ENCODE measurements at regions not wholly inside any gene's neighbourhood (a gene's known extent, or its start where the extent isn't known, plus 50 kb on each side); places are given as distances from the start of the nearest gene placed in this dataset.

DNA sequence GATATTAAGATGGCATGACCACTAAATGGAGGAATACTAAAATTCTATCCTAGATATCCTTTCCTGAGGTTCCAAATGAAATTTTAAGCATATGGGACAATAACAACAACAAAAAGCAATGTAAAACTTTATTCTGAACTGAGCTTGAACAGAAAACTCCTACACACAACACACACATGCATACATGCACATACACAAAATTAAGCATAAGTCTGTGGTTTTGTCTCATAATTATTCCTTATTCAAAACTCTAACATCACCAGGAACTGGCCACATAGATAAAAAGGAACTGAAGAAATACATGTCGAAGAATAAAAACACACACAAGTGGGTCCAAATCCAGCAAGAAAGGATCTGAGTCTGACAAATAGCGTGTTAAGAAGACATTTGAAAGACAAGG is 168.0 kb downstream of the COX18 start:
- H3K4me2 ChIP-seq (ENCODE audit: low read length) = no peak overlapping the region

DNA sequence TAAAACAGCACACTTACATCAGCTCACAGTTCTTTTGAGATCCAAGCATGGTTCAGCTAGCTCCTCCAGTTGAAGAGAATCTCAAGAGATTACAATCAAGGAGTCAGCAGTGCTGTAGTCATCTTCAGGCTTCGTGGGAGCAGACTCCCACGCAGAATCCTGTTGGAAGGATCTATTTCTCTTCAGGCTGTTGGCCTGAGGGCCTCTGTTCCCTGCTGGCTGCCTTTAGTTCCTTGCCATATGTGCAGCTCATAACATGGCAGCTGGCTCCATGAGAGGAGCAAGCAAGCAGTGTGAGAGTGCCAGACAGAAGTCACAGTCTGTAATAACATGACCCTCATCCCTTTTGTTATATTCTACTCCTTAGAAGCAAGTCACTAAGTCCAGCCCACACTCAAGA is 168.6 kb downstream of the COX18 start:
- H3K79me2 ChIP-seq (ENCODE audit: control insufficient read depth, low read length) = no peaks in the 10 kb centered on the region
- no peaks in the 10 kb centered on the region for H3F3A ChIP-seq (ENCODE audit: control insufficient read depth, insufficient read depth)
- no peaks in the 10 kb centered on the region for H3K9me3 ChIP-seq (ENCODE audit: control insufficient read depth, insufficient read depth, low read length)
- H3K27ac ChIP-seq (ENCODE audit: low read depth, low read length) = no peak overlapping the region
- H3K36me3 ChIP-seq (ENCODE audit: control insufficient read depth, low read length) = no peaks in the 10 kb centered on the region
- H3K4me2 ChIP-seq (ENCODE audit: low read length) = no peak overlapping the region
- no peaks in the 10 kb centered on the region for H3K9me2 ChIP-seq (replicated peaks; ENCODE audit: control insufficient read depth, low read length)
- no peaks in the 10 kb centered on the region for H3K4me1 ChIP-seq (ENCODE audit: control insufficient read depth, low read length)
- H4K20me1 ChIP-seq (ENCODE audit: control insufficient read depth, insufficient read depth, low read depth, low read length) = no peaks in the 10 kb centered on the region
- TF ChIP-seq, protein P1, sequence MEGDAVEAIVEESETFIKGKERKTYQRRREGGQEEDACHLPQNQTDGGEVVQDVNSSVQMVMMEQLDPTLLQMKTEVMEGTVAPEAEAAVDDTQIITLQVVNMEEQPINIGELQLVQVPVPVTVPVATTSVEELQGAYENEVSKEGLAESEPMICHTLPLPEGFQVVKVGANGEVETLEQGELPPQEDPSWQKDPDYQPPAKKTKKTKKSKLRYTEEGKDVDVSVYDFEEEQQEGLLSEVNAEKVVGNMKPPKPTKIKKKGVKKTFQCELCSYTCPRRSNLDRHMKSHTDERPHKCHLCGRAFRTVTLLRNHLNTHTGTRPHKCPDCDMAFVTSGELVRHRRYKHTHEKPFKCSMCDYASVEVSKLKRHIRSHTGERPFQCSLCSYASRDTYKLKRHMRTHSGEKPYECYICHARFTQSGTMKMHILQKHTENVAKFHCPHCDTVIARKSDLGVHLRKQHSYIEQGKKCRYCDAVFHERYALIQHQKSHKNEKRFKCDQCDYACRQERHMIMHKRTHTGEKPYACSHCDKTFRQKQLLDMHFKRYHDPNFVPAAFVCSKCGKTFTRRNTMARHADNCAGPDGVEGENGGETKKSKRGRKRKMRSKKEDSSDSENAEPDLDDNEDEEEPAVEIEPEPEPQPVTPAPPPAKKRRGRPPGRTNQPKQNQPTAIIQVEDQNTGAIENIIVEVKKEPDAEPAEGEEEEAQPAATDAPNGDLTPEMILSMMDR (IDR thresholded peaks at IDR 0.05; ENCODE audit: low read depth, low read length, poor library complexity, severe bottlenecking) = no peak
- no peak for TF ChIP-seq EZH2phosphoT487 (IDR thresholded peaks at IDR 0.05; ENCODE audit: borderline replicate concordance, low read length)
- H3K27me3 ChIP-seq (ENCODE audit: control insufficient read depth, low read length) = no peaks in the 10 kb centered on the region
- no peak overlapping the region for H3K4me3 ChIP-seq (ENCODE audit: low read length)

More for the DNA sequence above, 168.0 kb downstream of the COX18 start:
- Histone ChIP-seq H3K4me1 (ENCODE audit: control insufficient read depth, low read length) (no peaks in the 10 kb centered on the region), H3K9me2 (replicated peaks; ENCODE audit: control insufficient read depth, low read length) (no peaks in the 10 kb centered on the region), H4K20me1 (ENCODE audit: control insufficient read depth, insufficient read depth, low read depth, low read length) (no peaks in the 10 kb centered on the region), H3K27me3 (ENCODE audit: control insufficient read depth, low read length) (no peaks in the 10 kb centered on the region), H3K79me2 (ENCODE audit: control insufficient read depth, low read length) (no peaks in the 10 kb centered on the region), H3K4me3 (ENCODE audit: low read length) (no peak overlapping the region), H3K27ac (ENCODE audit: low read depth, low read length) (no peak overlapping the region), H3K9me3 (ENCODE audit: control insufficient read depth, insufficient read depth, low read length) (no peaks in the 10 kb centered on the region), H3K36me3 (ENCODE audit: control insufficient read depth, low read length) (no peaks in the 10 kb centered on the region), H3F3A (ENCODE audit: control insufficient read depth, insufficient read depth) (no peaks in the 10 kb centered on the region)
- TF ChIP-seq, protein P1 (IDR thresholded peaks at IDR 0.05; ENCODE audit: low read depth, low read length, poor library complexity, severe bottlenecking) = no peak
- no peak for TF ChIP-seq EZH2phosphoT487 (IDR thresholded peaks at IDR 0.05; ENCODE audit: borderline replicate concordance, low read length)

DNA sequence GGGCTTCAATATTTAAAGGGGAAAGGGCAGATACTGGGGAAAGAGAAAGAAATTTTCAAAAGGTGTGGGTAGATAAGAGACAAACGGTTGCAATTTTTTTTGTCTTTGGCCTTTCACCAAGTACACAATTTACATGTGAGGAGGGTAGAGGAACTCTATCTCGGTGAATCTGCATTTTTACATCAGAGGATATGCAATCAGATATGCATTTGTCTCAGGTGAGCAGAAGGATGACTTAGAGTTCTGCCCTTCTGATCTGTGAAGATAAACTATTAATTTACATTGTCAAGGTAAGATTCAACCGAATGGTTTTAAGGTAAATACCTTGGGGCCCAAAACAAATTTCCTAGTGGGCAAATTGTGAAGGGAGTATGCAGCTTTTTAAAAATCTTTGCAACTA is 169.9 kb downstream of the COX18 start:
- TF ChIP-seq, protein P1 (IDR thresholded peaks at IDR 0.05; ENCODE audit: low read depth, low read length, poor library complexity, severe bottlenecking) = no peak
- TF ChIP-seq EZH2phosphoT487 (IDR thresholded peaks at IDR 0.05; ENCODE audit: borderline replicate concordance, low read length) = no peak
- no peaks in the 10 kb centered on the region for H3K79me2 ChIP-seq (ENCODE audit: control insufficient read depth, low read length)
- no peaks in the 10 kb centered on the region for H3K9me3 ChIP-seq (ENCODE audit: control insufficient read depth, insufficient read depth, low read length)
- no peak overlapping the region for H3K4me2 ChIP-seq (ENCODE audit: low read length)
- no peaks in the 10 kb centered on the region for H3K4me1 ChIP-seq (ENCODE audit: control insufficient read depth, low read length)
- H3F3A ChIP-seq (ENCODE audit: control insufficient read depth, insufficient read depth) = no peaks in the 10 kb centered on the region
- no peaks in the 10 kb centered on the region for H3K9me2 ChIP-seq (replicated peaks; ENCODE audit: control insufficient read depth, low read length)
- no peaks in the 10 kb centered on the region for H4K20me1 ChIP-seq (ENCODE audit: control insufficient read depth, insufficient read depth, low read depth, low read length)
- H3K4me3 ChIP-seq (ENCODE audit: low read length) = no peak overlapping the region
- no peak overlapping the region for H3K27ac ChIP-seq (ENCODE audit: low read depth, low read length)
- H3K36me3 ChIP-seq (ENCODE audit: control insufficient read depth, low read length) = no peaks in the 10 kb centered on the region
- H3K27me3 ChIP-seq (ENCODE audit: control insufficient read depth, low read length) = no peaks in the 10 kb centered on the region

DNA sequence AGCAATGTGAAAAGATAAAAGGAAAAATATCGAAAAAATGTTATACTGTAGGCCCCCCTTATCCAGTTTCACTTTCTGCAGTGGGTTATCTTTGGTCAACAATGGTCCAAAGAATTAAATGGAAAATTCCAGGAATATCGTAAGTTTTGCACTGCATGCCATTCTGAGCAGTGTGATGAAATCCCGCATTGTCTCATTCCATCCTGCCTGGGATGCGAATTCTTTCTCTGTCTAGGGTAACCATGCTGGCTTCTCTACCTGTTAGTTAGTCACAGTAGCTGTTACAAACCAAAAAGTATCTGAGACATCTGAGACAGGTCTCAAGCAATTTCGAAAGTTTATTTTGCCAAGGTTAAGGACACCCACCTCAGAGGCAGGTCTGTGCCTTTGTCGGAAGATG is 170.3 kb downstream of the COX18 start:
- Histone ChIP-seq H3K79me2 (ENCODE audit: control insufficient read depth, low read length) (no peaks in the 10 kb centered on the region), H3K9me3 (ENCODE audit: control insufficient read depth, insufficient read depth, low read length) (no peaks in the 10 kb centered on the region), H3K27me3 (ENCODE audit: control insufficient read depth, low read length) (no peaks in the 10 kb centered on the region), H3K9me2 (replicated peaks; ENCODE audit: control insufficient read depth, low read length) (no peaks in the 10 kb centered on the region), H3F3A (ENCODE audit: control insufficient read depth, insufficient read depth) (no peaks in the 10 kb centered on the region), H4K20me1 (ENCODE audit: control insufficient read depth, insufficient read depth, low read depth, low read length) (no peaks in the 10 kb centered on the region), H3K27ac (ENCODE audit: low read depth, low read length) (no peak overlapping the region), H3K4me1 (ENCODE audit: control insufficient read depth, low read length) (no peaks in the 10 kb centered on the region), H3K4me3 (ENCODE audit: low read length) (no peak overlapping the region), H3K36me3 (ENCODE audit: control insufficient read depth, low read length) (no peaks in the 10 kb centered on the region), H3K4me2 (ENCODE audit: low read length) (no peak overlapping the region)
- TF ChIP-seq, protein P1 (IDR thresholded peaks at IDR 0.05; ENCODE audit: low read depth, low read length, poor library complexity, severe bottlenecking) = no peak
- TF ChIP-seq EZH2phosphoT487 (IDR thresholded peaks at IDR 0.05; ENCODE audit: borderline replicate concordance, low read length) = no peak
